ENCODE measurements at regions not wholly inside any gene's neighbourhood (a gene's known extent, or its start where the extent isn't known, plus 50 kb on each side); places are given as distances from the start of the nearest gene placed in this dataset.

DNA sequence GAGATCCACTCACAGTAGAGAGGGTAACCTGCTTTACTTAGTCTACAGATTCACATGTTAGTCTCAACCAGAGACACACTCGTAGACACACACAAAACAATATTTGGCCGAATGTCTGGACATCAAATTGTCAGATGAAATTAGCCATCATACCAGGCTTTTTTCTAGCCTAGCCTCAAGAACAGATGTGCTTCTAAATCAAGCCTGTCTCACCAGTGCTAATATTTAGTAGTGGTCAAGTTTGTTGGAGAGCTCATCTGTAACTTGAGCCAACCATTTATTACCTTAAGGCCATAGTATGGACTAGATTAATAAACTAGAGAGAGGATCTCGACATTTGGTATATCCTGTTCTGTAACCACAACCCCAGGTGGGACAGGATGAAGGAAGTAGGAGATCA is 1118.8 kb upstream of the MAP3K7 start:
- DNase-seq (ENCODE audit: low spot score) = no peak

DNA sequence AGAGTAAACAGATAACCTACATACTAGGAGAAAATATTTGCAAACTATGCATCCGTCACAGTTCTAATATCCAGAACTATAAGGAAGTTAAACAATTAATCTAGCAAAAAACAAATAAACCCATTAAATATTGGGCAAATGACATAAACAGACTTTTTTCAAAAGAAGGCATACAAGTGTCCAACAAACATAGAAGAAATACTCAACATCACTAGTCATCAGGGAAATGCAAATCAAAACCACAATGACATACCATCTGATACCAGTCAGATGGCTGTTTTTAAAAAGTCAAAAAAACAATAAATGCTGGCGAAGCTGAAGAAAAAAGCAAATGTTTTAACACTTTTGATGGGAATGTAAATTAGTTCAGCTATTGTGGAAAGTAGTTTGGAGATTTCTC is 1117.7 kb upstream of the MAP3K7 start:
- no peak for DNase-seq (ENCODE audit: low spot score)

DNA sequence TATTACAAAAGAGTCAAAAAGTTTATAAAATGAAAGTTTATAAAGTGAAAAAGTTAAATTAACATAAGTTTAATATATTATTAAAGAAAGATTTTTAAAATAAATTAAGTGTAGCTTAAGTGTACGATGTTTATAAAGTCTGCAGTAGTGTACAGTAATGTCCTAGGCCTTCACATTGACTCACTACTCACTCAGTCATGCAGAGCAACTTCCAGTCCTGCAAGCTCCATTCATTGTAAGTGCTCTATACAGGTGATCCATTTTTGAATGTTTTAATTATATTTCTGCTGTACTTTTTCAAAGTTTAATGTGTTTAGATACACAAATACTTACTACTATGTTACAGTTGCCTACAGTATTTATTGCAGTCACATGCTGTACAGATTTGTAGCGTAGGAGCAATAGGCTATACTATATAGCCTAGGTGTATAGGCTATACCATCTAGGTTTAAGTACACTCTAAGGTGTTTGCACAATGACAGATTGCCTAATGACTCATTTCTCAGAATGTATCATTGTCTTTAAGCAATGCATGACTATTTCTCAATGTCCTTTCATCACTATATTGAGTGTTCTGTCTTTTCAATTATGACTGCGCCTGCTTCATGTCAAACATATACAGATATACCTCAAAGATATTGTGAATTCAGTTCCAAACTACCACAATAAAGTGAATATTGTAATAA is 1110.3 kb upstream of the MAP3K7 start:
- DNase-seq (ENCODE audit: low spot score) = no peak

GRCh38 chr6:91695221-91695620 is 1108.3 kb upstream of the MAP3K7 start:
- DNase-seq (ENCODE audit: low spot score) = no peak

- DNase-seq (ENCODE audit: low spot score) = no peak
Observed at GRCh38 chr6:91694016-91694654, 1107.3 kb upstream of the MAP3K7 start.

DNA sequence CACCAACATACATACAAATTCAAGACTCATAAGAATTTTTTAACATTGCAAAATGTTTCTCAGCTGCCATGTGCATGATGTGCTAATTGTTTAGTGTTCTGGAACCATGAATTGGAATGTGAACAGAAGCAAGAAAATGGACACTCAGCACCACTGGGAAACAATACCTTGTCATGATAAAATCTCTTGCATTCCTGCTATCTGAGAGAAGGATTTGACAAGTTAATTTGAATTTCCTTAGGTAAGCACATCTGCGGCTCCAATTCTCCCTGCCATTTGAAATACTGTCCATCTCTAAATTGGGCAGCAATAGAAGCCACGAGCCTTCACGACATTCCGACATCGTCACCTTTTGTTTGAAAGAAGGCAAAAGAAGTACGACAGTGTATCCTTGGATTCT is 1104.6 kb upstream of the MAP3K7 start:
- no peak for DNase-seq (ENCODE audit: low spot score)

DNA sequence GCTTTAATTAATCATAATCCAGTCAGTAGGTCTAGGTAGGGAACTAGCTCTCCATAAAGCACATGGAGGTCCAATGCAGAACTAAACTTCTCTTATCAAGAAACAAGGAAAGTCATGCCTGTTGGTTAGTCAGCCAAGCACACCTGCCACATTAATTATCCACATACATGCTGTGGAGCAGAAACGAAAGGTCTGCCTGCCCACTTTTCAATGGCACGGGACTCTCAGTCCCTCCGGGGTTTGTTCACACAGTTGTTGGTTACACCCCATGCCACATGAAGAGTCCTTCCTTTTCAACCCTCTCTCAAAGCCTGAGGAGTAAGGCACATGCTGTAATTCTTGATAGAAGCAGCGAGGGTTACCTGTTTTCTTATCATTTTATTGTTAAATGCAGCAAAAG is 1096.4 kb upstream of the MAP3K7 start:
- no peak for DNase-seq (ENCODE audit: low spot score)

- DNase-seq (ENCODE audit: low spot score) = no peak
Observed at GRCh38 chr6:91681296-91681695, 1094.4 kb upstream of the MAP3K7 start.

DNA sequence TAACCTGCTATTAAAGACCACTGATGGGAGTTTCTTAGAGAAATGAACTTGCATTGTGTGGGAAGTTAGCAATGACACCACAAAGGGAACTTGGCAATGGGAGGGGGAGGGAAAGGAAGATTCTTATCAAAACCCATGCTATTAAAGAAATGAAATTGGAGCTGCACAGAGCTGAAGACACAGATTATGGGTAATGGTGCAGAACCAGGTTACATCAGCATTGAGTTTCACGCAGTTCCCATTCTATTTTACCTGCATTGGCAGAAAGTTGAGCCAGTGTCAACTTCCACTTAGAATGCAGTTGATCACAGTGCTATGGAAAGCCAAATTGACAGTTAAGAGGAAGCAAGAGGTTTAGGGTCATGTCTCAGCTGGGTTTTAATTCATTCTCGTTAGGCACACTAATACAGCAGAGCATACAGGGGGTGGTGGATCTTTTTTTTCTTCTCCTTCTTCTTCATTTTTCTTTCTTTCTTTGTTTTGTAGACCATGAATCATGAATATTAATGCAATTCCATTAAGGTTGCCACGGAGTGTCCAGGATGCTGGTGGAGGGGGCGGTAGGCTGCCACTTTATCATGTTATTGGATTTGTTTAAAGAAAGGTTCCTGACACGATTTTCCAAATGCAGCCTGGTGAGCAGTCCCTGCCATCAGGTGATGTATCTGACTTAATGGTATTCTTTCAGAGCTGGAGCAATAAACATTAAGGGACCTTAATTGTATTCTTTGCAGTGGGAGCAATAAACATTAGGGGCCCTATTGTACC is 1092.0 kb upstream of the MAP3K7 start:
- no peak for DNase-seq (ENCODE audit: low spot score)

DNA sequence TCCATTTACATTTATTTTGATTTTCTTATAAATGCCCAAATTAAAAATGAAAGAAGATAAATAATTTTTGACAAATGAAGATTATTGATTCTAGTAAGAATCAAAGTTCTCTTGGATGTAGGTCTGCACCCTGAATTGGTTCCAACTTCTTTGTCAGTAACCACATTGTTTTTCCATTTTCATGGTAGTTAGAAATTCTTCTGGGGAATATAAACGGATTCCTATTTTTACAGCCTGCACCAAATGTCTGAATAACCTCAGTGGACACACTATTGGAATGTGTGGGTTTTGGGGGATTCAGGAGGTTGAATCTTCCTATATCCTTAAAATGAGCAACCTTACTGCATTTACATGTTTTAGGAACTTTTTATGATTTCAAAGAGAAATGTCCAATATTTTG is 1085.3 kb upstream of the MAP3K7 start:
- no peak for DNase-seq (ENCODE audit: low spot score)

DNA sequence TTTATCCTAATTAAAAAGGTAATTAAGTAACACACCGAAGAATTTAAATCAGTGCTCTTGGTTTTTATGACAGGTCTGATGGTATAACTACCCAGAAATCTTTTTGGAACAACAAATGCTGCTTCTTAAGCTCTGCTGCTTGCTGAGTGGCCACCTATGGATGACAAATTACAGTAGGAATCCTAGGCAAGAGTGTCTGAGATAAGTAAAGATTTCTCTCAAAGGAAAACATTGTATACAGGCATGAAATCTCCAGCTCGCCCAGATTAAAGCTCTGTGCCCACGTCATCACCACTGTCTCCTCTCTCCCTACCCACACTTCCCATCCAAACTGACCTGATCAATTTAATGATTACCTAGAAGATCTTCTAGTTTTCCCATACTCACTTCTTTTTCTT is 1083.0 kb upstream of the MAP3K7 start:
- DNase-seq (ENCODE audit: low spot score) = no peak

- no peak for DNase-seq (ENCODE audit: low spot score)
Observed at GRCh38 chr6:91669154-91669870, 1082.4 kb upstream of the MAP3K7 start.

- no peak for DNase-seq (ENCODE audit: low spot score)
Observed at GRCh38 chr6:91667596-91667995, 1080.7 kb upstream of the MAP3K7 start.

- DNase-seq (ENCODE audit: low spot score) = no peak
Observed at GRCh38 chr6:91664327-91664959, 1077.6 kb upstream of the MAP3K7 start.

DNA sequence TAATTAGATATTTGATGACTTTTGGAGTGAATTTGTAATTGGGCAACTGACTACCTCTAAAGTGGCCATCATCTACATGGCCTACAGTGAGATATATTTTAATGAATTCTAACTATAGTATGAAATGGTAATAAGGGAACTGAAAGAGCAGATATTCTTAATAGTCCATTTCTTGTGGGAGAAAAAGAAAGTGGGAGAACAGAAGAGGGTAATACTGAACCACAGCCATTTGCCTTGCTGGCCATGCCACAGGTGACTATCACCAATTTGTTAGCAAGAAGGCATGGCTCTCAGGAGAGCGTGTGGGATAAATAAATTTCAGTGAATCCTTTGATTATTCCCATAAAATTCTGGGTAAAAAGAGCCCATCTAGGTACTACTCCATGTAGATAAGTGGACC is 1074.0 kb upstream of the MAP3K7 start:
- DNase-seq (ENCODE audit: low spot score) = no peak

DNA sequence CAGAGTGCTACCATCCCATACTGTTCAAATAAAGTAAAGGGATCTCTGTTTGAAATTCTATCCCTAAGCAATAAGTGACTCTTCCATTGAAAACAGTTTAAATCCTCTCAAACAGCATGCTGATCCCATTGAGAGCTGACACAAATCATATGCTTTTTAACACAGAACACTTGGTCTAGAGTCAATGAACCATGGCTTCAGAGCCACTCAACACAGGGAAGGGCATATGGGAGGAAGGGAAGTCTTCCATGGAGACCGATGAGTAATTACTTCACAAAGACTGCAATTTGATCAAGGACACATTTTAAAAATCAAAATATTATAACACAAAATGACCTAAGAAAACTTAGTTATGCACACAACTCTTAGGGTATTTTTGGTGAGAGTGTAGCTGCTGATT is 1073.0 kb upstream of the MAP3K7 start:
- no peak for DNase-seq (ENCODE audit: low spot score)

- DNase-seq (ENCODE audit: low spot score) = no peak
Observed at GRCh38 chr6:91654793-91655192, 1067.9 kb upstream of the MAP3K7 start.

DNA sequence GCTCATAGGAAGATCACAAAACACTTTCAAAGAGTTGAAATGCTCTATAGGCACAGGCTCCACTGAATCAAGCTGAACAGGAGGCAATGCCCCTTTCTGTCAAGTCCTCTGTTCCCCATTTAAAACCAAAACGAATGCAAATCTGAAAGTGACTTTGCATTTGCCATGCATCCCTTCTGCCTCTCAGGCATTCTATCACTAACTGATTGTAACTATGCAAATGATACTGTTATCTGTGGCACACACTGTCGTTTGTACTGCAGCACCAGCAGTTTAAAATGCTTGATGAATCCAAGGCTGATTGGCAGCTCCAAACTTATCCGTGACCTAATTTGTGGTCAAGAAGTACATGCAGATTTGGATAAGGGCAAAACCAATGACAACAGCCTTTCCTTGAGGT is 1067.5 kb upstream of the MAP3K7 start:
- DNase-seq (ENCODE audit: low spot score) = peak; percentile 21

GRCh38 chr6:91653895-91654294 is 1067.0 kb upstream of the MAP3K7 start:
- DNase-seq (ENCODE audit: low spot score) = no peak

- DNase-seq (ENCODE audit: low spot score) = no peak
Observed at GRCh38 chr6:91653076-91653723, 1066.3 kb upstream of the MAP3K7 start.

DNA sequence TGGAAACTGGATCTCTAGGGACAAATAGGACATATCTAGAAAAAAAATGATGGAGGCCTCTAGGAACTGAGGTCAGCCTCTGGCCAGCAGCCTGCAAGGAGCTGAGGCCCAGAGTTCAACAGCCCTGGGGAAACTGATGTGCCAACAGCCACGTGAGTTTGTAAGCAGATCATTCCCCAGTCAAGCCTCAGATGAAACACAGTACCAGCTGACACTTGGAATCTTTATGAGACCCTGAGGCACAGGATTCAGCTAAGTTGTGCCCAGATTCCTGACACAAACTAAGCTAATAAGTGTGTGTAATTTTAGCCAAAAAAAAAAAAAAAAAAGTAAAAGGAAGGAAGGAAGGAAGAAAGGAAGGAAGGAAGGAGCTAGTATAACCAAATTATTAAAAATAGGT is 1059.8 kb upstream of the MAP3K7 start:
- no peak for DNase-seq (ENCODE audit: low spot score)

GRCh38 chr6:91645811-91646210 is 1058.9 kb upstream of the MAP3K7 start:
- DNase-seq (ENCODE audit: low spot score) = no peak

Data from NAMALWA (cell line).